Tibial artery (tissue), 4 donors: ENCODE measurements at regions not wholly inside any gene's neighbourhood (a gene's known extent, or its start where the extent isn't known, plus 50 kb on each side); places are given as distances from the start of the nearest gene placed in this dataset.

Source experiments
- DNase-seq, 2 donors: peaks; one replicate each; pipeline ENCODE4 v3.0.0-alpha.2; 2019
- H3K27ac ChIP-seq, 2 donors: fragments of 200-600 bp; sonication (generic) in 1 of 2; 1 replicate in 1 of 2; 2 replicates in 1 of 2; pipeline ENCODE4 v1.5.1; 2018 to 2019; ENCODE audit warnings: mild to moderate bottlenecking in 1 of 2
- H3K27me3 ChIP-seq, 2 donors: fragments of 200-600 bp; sonication (generic) in 1 of 2; one replicate each; pipeline versions ENCODE4 v1.5.1 to v1.6.0; 2016 to 2019
- H3K36me3 ChIP-seq, 3 donors: fragments of 200-600 bp; sonication (generic) in 2 of 3; one replicate each; pipeline ENCODE4 v1.5.1; 2016 to 2019; ENCODE audit warnings: mild to moderate bottlenecking in 2 of 3
- H3K4me1 ChIP-seq, 4 donors: fragments of 200-600 bp; sonication (generic) in 2 of 4; 1 replicate in 3 of 4; 2 replicates in 1 of 4; pipeline ENCODE4 v1.5.1; 2016 to 2019
- H3K4me3 ChIP-seq, 2 donors: fragments of 200-600 bp; sonication (generic) in 1 of 2; 1 replicate in 1 of 2; 2 replicates in 1 of 2; pipeline ENCODE4 v1.5.1; 2018 to 2019; ENCODE audit warnings: mild to moderate bottlenecking in 2 of 2
- H3K9me3 ChIP-seq, 3 donors: fragments of 200-600 bp; sonication (generic) in 1 of 3; one replicate each; pipeline ENCODE4 v1.5.1; 2016 to 2019
- intact Hi-C: fragments of 100-400 bp; cut with DNase I; formaldehyde crosslinking; loops from one replicate; pipeline ENCODE4 v1.15.0; 2023; ENCODE audit warnings: low total_unique reads
- TF ChIP-seq, protein P1 (sequence below), 2 experiments: fragments of 200-600 bp in 1 of 2; fragments of 450-650 bp in 1 of 2; IDR thresholded peaks; one replicate each; pipeline ENCODE4 v1.5.1; 2017 to 2019; ENCODE audit warnings: antibody characterized with exemption in 2 of 2, mild to moderate bottlenecking in 1 of 2, moderate library complexity in 1 of 2

DNA sequence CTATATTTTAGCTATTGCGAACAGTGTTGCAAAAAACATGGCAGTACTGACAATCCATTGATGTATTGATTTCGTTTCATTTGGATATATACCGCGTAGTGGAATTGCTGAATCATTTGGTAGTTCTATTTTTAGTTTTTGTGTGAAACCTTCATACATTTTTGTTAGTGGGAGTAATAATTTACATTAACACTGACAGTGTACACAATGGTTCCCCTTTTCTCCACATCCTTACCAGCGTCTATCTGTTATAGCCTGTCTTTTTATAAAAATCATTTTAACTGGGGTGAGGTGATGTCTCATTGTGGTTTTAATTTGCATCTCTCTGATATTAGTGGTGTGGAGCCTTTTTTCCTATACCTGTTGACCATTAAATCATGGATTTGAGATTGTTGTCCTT, 392.4 kb upstream of the ALCAM start:
- Histone ChIP-seq H3K36me3 (no peaks in the 10 kb centered on the region), H3K4me1 (no peaks in the 10 kb centered on the region), H3K27me3 (no peaks in the 10 kb centered on the region), H3K4me3 (no peak overlapping the region), H3K27ac (no peak overlapping the region), H3K9me3 (peaks cover 0 to 4% (median 0%) of the 10 kb centered on the region in 3 donors)
- TF ChIP-seq, protein P1, sequence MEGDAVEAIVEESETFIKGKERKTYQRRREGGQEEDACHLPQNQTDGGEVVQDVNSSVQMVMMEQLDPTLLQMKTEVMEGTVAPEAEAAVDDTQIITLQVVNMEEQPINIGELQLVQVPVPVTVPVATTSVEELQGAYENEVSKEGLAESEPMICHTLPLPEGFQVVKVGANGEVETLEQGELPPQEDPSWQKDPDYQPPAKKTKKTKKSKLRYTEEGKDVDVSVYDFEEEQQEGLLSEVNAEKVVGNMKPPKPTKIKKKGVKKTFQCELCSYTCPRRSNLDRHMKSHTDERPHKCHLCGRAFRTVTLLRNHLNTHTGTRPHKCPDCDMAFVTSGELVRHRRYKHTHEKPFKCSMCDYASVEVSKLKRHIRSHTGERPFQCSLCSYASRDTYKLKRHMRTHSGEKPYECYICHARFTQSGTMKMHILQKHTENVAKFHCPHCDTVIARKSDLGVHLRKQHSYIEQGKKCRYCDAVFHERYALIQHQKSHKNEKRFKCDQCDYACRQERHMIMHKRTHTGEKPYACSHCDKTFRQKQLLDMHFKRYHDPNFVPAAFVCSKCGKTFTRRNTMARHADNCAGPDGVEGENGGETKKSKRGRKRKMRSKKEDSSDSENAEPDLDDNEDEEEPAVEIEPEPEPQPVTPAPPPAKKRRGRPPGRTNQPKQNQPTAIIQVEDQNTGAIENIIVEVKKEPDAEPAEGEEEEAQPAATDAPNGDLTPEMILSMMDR (IDR thresholded peaks at IDR 0.05), result no peak
- DNase-seq, result no peak
- intact Hi-C loops, result no loop called here

DNA sequence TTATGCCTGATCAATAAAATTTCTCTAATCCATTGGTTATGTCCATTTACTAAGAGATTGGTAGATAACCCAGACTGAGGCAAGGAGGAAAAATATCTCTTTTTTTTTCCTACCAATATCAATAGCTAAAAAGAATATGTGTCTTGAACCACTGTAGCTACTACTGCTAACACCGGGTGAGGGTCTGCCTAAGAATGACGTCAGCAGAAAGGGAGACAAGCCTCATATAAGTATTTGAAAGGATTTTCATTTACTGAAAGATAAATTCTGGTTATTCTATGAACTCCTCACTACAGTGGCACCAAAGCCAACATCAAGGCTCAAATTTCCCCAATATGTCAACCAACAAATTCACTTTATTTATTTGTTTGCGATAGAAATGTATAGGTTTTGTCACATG, 389.0 kb upstream of the ALCAM start:
- no peak overlapping the region for H3K27ac ChIP-seq
- peaks cover 0 to 4% (median 0%) of the 10 kb centered on the region in 3 donors for H3K9me3 ChIP-seq
- TF ChIP-seq, protein P1 (IDR thresholded peaks at IDR 0.05), result no peak
- H3K4me3 ChIP-seq, result no peak overlapping the region
- intact Hi-C loops, result no loop called here
- no peak for DNase-seq
- no peaks in the 10 kb centered on the region for H3K36me3 ChIP-seq
- no peaks in the 10 kb centered on the region for H3K27me3 ChIP-seq
- no peaks in the 10 kb centered on the region for H3K4me1 ChIP-seq

DNA sequence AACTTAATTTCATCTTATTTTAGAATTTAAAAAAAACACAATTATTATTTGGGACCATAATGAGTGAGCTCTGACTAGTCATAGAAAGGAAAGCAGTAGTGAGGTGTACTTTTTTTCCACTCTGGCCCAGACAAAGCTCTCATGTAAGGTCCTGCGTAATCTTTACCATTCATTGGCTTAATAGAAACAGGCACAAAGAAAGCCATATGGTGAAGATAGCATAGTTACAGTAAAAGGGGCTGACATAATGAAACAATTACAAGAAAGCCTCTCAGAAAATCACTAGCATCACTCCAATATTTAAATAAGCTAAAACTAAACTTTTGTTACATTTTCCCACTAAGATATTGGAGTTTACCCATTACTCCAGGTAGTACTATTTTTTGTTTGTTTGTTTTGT, 384.6 kb upstream of the ALCAM start:
- Histone ChIP-seq H3K27me3 (no peaks in the 10 kb centered on the region), H3K27ac (no peak overlapping the region), H3K9me3 (no peaks in the 10 kb centered on the region), H3K4me3 (no peak overlapping the region), H3K36me3 (no peaks in the 10 kb centered on the region), H3K4me1 (no peaks in the 10 kb centered on the region)
- DNase-seq, result no peak
- TF ChIP-seq, protein P1 (IDR thresholded peaks at IDR 0.05), result no peak
- intact Hi-C loops, result no loop called here

DNA sequence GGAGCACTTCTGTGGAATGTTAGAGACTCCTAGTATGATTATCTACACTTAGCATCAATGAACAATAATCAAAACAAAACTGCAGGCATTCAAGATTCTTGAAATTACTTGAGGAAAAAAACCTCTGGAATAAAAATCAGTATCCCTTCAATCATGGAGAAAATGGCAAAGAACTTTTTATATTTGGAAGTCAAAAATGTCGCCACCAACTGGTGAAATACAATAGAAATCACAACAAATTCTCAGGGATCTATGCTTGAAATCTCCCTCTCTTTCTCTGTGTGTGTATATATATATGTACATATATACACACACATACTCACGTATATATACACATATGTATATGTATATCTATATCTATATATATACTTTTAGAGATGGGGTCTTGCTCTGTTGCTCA, 378.9 kb upstream of the ALCAM start:
- Histone ChIP-seq H3K9me3 (no peaks in the 10 kb centered on the region), H3K4me1 (no peaks in the 10 kb centered on the region), H3K27me3 (no peaks in the 10 kb centered on the region), H3K4me3 (no peak overlapping the region), H3K27ac (no peak overlapping the region), H3K36me3 (no peaks in the 10 kb centered on the region)
- TF ChIP-seq, protein P1 (IDR thresholded peaks at IDR 0.05), result no peak
- no peak for DNase-seq
- intact Hi-C loops, result no loop called here

DNA sequence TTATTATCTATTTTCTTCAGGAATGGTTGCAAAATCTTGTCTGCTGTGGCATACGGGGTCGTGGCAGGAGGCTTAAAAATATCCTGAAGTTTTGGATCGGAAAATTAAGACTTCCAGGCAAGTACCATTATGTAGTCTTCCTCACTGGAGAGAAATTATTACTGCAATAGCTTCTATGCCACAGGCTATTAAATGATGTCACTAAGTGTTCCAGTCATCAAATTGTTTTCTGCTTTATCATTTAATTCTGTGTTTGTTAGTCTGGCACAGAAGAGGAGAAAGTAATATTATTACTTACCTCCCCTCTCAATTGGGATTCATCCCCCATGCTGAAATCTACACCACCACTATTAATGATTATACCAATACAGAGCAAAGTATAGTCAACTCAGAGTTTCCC, 378.2 kb upstream of the ALCAM start:
- no peak overlapping the region for H3K27ac ChIP-seq
- H3K36me3 ChIP-seq, result no peaks in the 10 kb centered on the region
- no peaks in the 10 kb centered on the region for H3K4me1 ChIP-seq
- no peak for DNase-seq
- no peaks in the 10 kb centered on the region for H3K27me3 ChIP-seq
- TF ChIP-seq, protein P1 (IDR thresholded peaks at IDR 0.05), result no peak
- no peak overlapping the region for H3K4me3 ChIP-seq
- H3K9me3 ChIP-seq, result no peaks in the 10 kb centered on the region
- intact Hi-C loops, result no loop called here

DNA sequence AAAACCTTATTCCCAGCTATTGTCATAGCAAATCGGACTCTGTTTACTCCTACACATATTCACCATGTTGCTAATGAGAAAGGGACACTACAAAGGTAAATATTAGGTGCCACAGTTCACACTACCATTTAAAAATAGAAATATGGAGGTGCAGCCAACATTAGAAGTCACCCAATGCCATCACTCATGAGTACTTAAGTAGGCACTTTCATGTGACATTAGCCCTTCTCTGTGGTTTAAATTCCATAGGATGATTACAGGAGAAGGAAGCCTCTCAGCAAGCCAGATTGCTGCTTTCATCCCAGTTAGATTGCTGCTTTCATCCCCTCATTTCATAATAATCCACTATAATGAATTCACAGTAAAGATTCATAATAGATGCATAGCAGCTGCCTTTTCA, 376.8 kb upstream of the ALCAM start:
- intact Hi-C loops, result no loop called here
- Histone ChIP-seq H3K27ac (no peak overlapping the region), H3K27me3 (no peaks in the 10 kb centered on the region), H3K36me3 (no peaks in the 10 kb centered on the region), H3K4me3 (no peak overlapping the region), H3K9me3 (no peaks in the 10 kb centered on the region), H3K4me1 (no peaks in the 10 kb centered on the region)
- TF ChIP-seq, protein P1 (IDR thresholded peaks at IDR 0.05), result no peak
- DNase-seq, result no peak
